ENCODE measurements at regions not wholly inside any gene's neighbourhood (a gene's known extent, or its start where the extent isn't known, plus 50 kb on each side); places are given as distances from the start of the nearest gene placed in this dataset.

- TF ChIP-seq EZH2 (IDR thresholded peaks at IDR 0.05; ENCODE audit: low read depth, unreplicated experiment) = no peak
- no peak for TF ChIP-seq REST (IDR thresholded peaks at IDR 0.05; ENCODE audit: unreplicated experiment)
- TF ChIP-seq EZH2phosphoT487 (IDR thresholded peaks at IDR 0.05; ENCODE audit: unreplicated experiment) = no peak
- no peak for TF ChIP-seq ZNF114 (CRISPR knock-in tag; IDR thresholded peaks at IDR 0.05)
- no peak for TF ChIP-seq CREB1 (CRISPR knock-in tag; IDR thresholded peaks at IDR 0.05; ENCODE audit: low read depth)
- no peak for TF ChIP-seq ETS1 (IDR thresholded peaks at IDR 0.05)
- TF ChIP-seq JUNB (IDR thresholded peaks at IDR 0.05; ENCODE audit: unreplicated experiment) = no peak
These were observed 804.8 kb upstream of the AUTS2 start (continued) for GRCh38 chr7:68793513-68793912.

- H3K27me3 Mint-ChIP-seq (ENCODE audit: insufficient read depth, low read depth, poor library complexity) = peaks cover 10% of the 10 kb centered on the region
- H3K4me3 Mint-ChIP-seq = no peak overlapping the region
- TF ChIP-seq CREB1 (CRISPR knock-in tag; IDR thresholded peaks at IDR 0.05; ENCODE audit: low read depth) = no peak
- no peak for TF ChIP-seq ZNF114 (CRISPR knock-in tag; IDR thresholded peaks at IDR 0.05)
- TF ChIP-seq NANOG (IDR thresholded peaks at IDR 0.05; ENCODE audit: borderline replicate concordance) = no peak
- no peak for TF ChIP-seq CTCF (conservative IDR thresholded peaks at IDR 0.05; ENCODE audit: low read depth in 2 of 2)
- no peak for TF ChIP-seq EZH2 (IDR thresholded peaks at IDR 0.05; ENCODE audit: low read depth, unreplicated experiment)
- TF ChIP-seq ZNF462 (CRISPR knock-in tag; IDR thresholded peaks at IDR 0.05) = no peak
These were observed 798.0 kb upstream of the AUTS2 start for GRCh38 chr7:68800316-68800715.

More at GRCh38 chr7:68800316-68800715, 798.0 kb upstream of the AUTS2 start:
- no peak overlapping the region for H2AFZ ChIP-seq
- no peaks in the 10 kb centered on the region for H4K20me1 ChIP-seq (replicated peaks; ENCODE audit: insufficient read depth)
- no peaks in the 10 kb centered on the region for H3K27me3 ChIP-seq (ENCODE audit: insufficient read depth)
- no peaks in the 10 kb centered on the region for H3K4me1 ChIP-seq (ENCODE audit: insufficient read depth)
- no peaks in the 10 kb centered on the region for H3K36me3 ChIP-seq (ENCODE audit: insufficient read depth)
- ATAC-seq (no peak), DNase-seq (ENCODE audit: low spot score) (no peak)
- no peaks in the 10 kb centered on the region for H3F3A ChIP-seq (replicated peaks; ENCODE audit: low read depth)
- H3K79me2 ChIP-seq (replicated peaks; ENCODE audit: insufficient read depth) = no peaks in the 10 kb centered on the region
- H3K27ac Mint-ChIP-seq = no peak overlapping the region
- H3K36me3 Mint-ChIP-seq (ENCODE audit: low read depth) = peaks cover 36% of the 10 kb centered on the region
- no peak overlapping the region for H3K4me2 ChIP-seq
- peaks cover 92% of the 10 kb centered on the region for H3K9me3 Mint-ChIP-seq
- no peaks in the 10 kb centered on the region for H3K9me2 ChIP-seq (ENCODE audit: insufficient read depth)
- no peak overlapping the region for H3K4me3 ChIP-seq
- no peaks in the 10 kb centered on the region for H3K4me1 Mint-ChIP-seq
- no peak overlapping the region for H3K27ac ChIP-seq (ENCODE audit: low read depth)
